ENCODE measurements at regions not wholly inside any gene's neighbourhood (a gene's known extent, or its start where the extent isn't known, plus 50 kb on each side); places are given as distances from the start of the nearest gene placed in this dataset.

GRCh38 chr14:43166163-43166562, 1340.9 kb downstream of the FSCB start:
- Histone ChIP-seq H3K36me3 (ENCODE audit: control insufficient read depth, insufficient read depth, low read length) (no peaks in the 10 kb centered on the region), H3K4me3 (ENCODE audit: low read depth in 2 of 2, low read length in 2 of 2) (no peak overlapping the region), H3K27ac (ENCODE audit: low read length) (no peak overlapping the region), H3K9me3 (ENCODE audit: control insufficient read depth, insufficient read depth, low read depth, low read length) (no peaks in the 10 kb centered on the region), H3K4me1 (ENCODE audit: control insufficient read depth, insufficient read depth, low read length) (no peaks in the 10 kb centered on the region), H3K27me3 (ENCODE audit: control insufficient read depth, insufficient read depth, low read length) (no peaks in the 10 kb centered on the region)
- no peak for DNase-seq (ENCODE audit: low read depth, low spot score)
- ChIA-PET POLR2A (no interaction called here), CTCF (no interaction called here)
- intact Hi-C loops (cut with micrococcal nuclease; ENCODE audit: unreplicated experiment), result no loop called here
- in situ Hi-C loops (cut with HindIII; ENCODE audit: low pct_unique_long_range_greater_than_20kb, low sequenced_read_pairs), result no loop called here
- TF ChIP-seq REST (IDR thresholded peaks at IDR 0.05; ENCODE audit: insufficient read depth in 1 of 2, low read depth in 2 of 2, low read length in 1 of 2) (no peak), CTCF (IDR thresholded peaks at IDR 0.05) (no peak), TCF7L2 (IDR thresholded peaks at IDR 0.05; ENCODE audit: low read depth, low read length) (no peak), POLR2AphosphoS5 (IDR thresholded peaks at IDR 0.05; ENCODE audit: low read depth, low read length) (no peak), SIN3A (IDR thresholded peaks at IDR 0.05; ENCODE audit: borderline replicate concordance, insufficient read depth, low read depth, low read length) (no peak)
- ATAC-seq, result no peak
- no TSS peak for BruUV-seq (replicated peaks)

- POLR2A ChIA-PET, result no interaction called here
- no TSS peak for BruUV-seq (replicated peaks)
- CTCF ChIA-PET, result no interaction called here
- DNase-seq (ENCODE audit: low read depth, low spot score) (no peak), ATAC-seq (no peak)
- Histone ChIP-seq H3K27me3 (ENCODE audit: control insufficient read depth, insufficient read depth, low read length) (no peaks in the 10 kb centered on the region), H3K4me3 (ENCODE audit: low read depth in 2 of 2, low read length in 2 of 2) (no peak overlapping the region), H3K27ac (ENCODE audit: low read length) (no peak overlapping the region), H3K36me3 (ENCODE audit: control insufficient read depth, insufficient read depth, low read length) (no peaks in the 10 kb centered on the region), H3K4me1 (ENCODE audit: control insufficient read depth, insufficient read depth, low read length) (no peaks in the 10 kb centered on the region), H3K9me3 (ENCODE audit: control insufficient read depth, insufficient read depth, low read depth, low read length) (no peaks in the 10 kb centered on the region)
- in situ Hi-C loops (cut with HindIII; ENCODE audit: low pct_unique_long_range_greater_than_20kb, low sequenced_read_pairs) (no loop called here), intact Hi-C loops (cut with micrococcal nuclease; ENCODE audit: unreplicated experiment) (no loop called here)
- TF ChIP-seq CTCF (IDR thresholded peaks at IDR 0.05), result no peak
- TF ChIP-seq REST (IDR thresholded peaks at IDR 0.05; ENCODE audit: insufficient read depth in 1 of 2, low read depth in 2 of 2, low read length in 1 of 2), result no peak
- no peak for TF ChIP-seq SIN3A (IDR thresholded peaks at IDR 0.05; ENCODE audit: borderline replicate concordance, insufficient read depth, low read depth, low read length)
- TF ChIP-seq POLR2AphosphoS5 (IDR thresholded peaks at IDR 0.05; ENCODE audit: low read depth, low read length), result no peak
- no peak for TF ChIP-seq TCF7L2 (IDR thresholded peaks at IDR 0.05; ENCODE audit: low read depth, low read length)
Observed at GRCh38 chr14:43165651-43166050, 1341.4 kb downstream of the FSCB start.

All from Panc1 (cell line).